Tibial nerve (tissue), 3 donors: ENCODE measurements at regions not wholly inside any gene's neighbourhood (a gene's known extent, or its start where the extent isn't known, plus 50 kb on each side); places are given as distances from the start of the nearest gene placed in this dataset.

Experiments used
- CTCF ChIP-seq, 5 experiments: fragments of 200-600 bp in 3 of 5; fragments of 450-650 bp in 2 of 5; sonication (generic) in 3 of 5; IDR thresholded peaks; one replicate each; pipeline ENCODE4 v1.5.1; 2016 to 2019; ENCODE audit warnings: antibody characterized with exemption in 5 of 5, mild to moderate bottlenecking in 3 of 5, moderate library complexity in 2 of 5
- POLR2A ChIP-seq, 2 donors: fragments of 450-650 bp; IDR thresholded peaks; one replicate each; pipeline ENCODE4 v1.6.1; 2017; ENCODE audit warnings: antibody characterized with exemption in 2 of 2, mild to moderate bottlenecking in 2 of 2, moderate library complexity in 2 of 2

DNA sequence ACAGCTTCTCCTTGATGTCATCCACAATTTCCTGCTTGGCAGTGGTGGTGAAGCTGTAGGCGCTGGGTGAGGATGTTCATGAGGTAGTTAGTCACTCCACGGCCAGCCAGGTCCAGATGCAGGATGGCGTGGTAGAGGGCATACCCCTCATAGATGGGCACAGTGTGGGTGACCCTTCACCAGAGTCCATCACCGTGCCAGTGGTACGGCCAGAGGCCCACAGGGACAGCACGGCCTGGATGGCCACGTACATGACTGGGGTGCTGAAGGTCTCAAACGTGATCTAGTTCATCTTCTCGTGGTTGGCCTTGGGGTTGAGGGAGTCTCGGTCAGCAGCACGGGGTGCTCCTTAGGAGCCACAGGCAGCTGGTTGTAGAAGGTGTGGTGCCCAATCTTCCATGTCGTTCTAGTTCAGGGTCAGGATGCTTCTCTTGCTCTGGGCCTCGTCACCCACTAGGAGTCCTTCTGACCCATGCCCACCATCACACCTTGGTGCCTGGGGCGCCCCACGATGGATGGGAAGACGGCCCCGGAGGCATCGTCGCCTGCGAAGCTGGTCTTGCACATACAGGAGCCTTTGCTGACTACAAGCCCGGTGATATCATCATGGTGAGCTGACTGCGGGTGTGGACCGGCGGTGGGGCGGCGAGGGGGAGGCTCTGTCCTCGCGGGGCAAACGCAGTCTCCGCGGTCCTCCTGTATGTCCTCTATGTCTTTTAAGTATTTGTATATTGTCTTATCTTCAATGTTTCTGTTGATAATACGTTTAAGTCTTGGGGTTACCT, 1119.0 kb downstream of the NAALADL2 start:
- TF ChIP-seq CTCF (IDR thresholded peaks at IDR 0.05), result no peak
- no peak for TF ChIP-seq POLR2A (IDR thresholded peaks at IDR 0.05)
